K562 (cell line): ENCODE measurements at regions not wholly inside any gene's neighbourhood (a gene's known extent, or its start where the extent isn't known, plus 50 kb on each side); places are given as distances from the start of the nearest gene placed in this dataset.

Experiments
- ARNT ChIP-seq, 2 experiments: fragments of 450-650 bp; IDR thresholded peaks; 2 replicates each; pipeline ENCODE4 v1.6.1; 2016; ENCODE audit warnings: mild to moderate bottlenecking in 1 of 2
- MBD1 ChIP-seq: fragments of 250-450 bp; sonication (Bioruptor Pico); IDR thresholded peaks from 2 replicates; pipeline ENCODE4 v1.8.0; 2022; ENCODE audit warnings: inconsistent platforms
- NONO ChIP-seq, 2 experiments: fragments of 200-400 bp in 1 of 2; fragments of 450-650 bp in 1 of 2; formaldehyde crosslinking in 1 of 2; IDR thresholded peaks; 2 replicates each; pipeline ENCODE4 v1.6.1; 2017; ENCODE audit warnings: low read depth in 2 of 2, mild to moderate bottlenecking in 2 of 2, moderate library complexity in 2 of 2, low read length in 1 of 2
- ZBTB1 ChIP-seq: sonication (generic); formaldehyde crosslinking; IDR thresholded peaks from 2 replicates; pipeline ENCODE4 v1.8.1; 2023; ENCODE audit warnings: missing genetic modification reagents, low read depth, mild to moderate bottlenecking, borderline replicate concordance

- TF ChIP-seq ARNT (IDR thresholded peaks at IDR 0.05), result no peak
- TF ChIP-seq MBD1 (CRISPR knock-in tag), result no peak
- TF ChIP-seq NONO (IDR thresholded peaks at IDR 0.05; ENCODE audit: low read depth in 2 of 2, low read length in 1 of 2), result no peak
- no peak for TF ChIP-seq ZBTB1 (CRISPR knock-in tag)
- TF ChIP-seq, all 486 proteins: peak for 0
Measured at GRCh38 chrX:144946666-144947065, 300.6 kb upstream of the SPANXN1 start (continued).
